ENCODE measurements at regions not wholly inside any gene's neighbourhood (a gene's known extent, or its start where the extent isn't known, plus 50 kb on each side); places are given as distances from the start of the nearest gene placed in this dataset.

DNA sequence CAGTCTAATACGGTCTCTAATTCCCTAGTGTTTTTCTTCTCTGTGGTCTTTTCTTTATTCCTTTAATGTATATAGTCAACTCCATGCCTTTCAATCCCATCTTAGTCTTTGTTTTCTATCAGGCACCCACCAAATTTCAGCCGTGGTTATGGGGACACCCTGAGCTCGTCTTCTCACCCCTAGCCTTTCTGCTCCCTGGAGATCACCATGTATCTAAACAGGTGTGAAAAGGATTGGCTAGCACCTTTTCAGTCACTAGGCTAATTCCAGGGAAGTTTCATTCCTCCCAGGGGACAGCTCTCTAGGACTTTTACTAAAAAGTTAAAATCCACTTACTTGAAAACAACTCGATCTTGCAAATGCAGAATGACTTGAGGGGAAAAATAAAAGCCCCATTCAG, 291.3 kb downstream of the ETNK1 start:
- no peak for DNase-seq

- DNase-seq, result no peak
Observed at GRCh38 chr12:22916815-22917214, 291.8 kb downstream of the ETNK1 start.

DNA sequence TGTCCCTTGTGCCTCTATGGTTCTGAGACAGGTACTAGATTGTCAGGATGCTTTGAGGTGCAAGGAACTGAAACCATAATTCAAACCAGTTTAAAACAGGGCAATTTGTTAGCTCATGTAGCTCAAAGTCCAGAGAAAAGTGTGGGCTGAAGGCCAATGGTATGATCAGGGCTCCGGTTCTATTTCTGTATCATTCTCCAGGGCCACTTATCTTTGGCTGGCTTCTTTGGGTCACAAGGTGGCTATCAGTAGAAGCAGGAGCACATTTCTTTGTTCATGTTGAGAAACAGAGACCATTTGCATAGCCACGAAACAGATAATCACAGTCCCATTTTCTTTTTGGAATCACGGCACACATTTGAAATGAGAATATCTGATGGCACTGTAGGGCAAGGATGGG, 294.9 kb downstream of the ETNK1 start:
- DNase-seq, result no peak

DNA sequence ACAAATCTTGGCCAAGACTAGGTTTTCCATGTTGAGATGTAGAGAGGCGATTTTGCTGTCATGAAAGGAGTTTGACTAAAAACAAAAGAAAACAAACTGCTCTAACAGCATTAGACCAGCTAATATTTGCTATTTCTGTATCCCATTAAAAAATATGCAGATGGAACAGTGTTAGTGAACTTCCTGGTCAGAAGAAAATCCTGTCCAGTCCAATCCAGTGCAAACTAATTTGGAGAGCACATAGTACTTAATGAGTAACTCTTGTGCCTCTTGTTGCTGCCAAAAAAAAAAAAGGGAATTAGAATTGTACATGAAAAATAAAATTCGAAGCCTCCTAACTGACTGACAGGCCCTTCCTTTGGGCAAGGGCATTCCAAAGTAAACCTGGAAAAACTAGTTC, 298.8 kb downstream of the ETNK1 start:
- DNase-seq, result no peak

DNA sequence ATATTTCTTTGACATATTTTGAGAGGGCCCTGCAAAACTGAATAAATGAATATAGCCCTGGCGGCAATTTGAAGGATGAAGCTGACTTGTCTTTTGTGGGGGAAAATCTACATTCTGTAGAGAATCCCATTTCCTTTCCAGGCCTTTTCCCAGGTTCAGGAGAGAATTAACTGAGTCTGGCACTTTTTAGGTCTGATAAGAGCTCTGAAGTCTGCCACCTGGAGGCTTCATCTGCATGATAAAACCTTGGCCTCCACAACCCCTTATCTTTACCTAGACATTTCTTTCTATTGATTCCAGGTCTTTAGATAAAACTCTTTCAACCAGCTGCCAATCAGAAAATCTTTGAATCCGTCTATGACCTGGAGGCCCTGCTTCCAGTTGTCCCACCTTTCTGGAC, 299.4 kb downstream of the ETNK1 start:
- DNase-seq, result no peak

DNA sequence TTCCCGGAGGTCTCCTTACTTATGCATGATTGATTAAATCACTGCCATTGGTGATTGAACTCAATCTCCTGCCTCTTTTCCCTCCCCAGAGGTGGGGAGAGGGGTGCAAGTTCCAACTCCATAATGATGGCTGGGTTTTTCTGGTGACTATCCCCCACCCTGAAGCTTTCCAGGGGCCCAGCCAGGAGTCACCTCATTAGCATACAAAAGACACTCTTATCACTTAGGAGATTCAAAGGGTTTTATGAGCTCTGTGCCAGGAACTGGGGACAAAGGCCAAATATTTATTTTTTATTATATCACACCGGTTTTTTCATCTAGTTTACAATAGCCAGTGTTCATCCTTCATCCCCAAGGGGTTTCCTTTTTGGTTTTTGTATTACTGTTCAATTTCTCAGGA, 300.7 kb downstream of the ETNK1 start:
- DNase-seq, result no peak

GRCh38 chr12:22932431-22932830, 307.5 kb downstream of the ETNK1 start:
- DNase-seq, result no peak

DNA sequence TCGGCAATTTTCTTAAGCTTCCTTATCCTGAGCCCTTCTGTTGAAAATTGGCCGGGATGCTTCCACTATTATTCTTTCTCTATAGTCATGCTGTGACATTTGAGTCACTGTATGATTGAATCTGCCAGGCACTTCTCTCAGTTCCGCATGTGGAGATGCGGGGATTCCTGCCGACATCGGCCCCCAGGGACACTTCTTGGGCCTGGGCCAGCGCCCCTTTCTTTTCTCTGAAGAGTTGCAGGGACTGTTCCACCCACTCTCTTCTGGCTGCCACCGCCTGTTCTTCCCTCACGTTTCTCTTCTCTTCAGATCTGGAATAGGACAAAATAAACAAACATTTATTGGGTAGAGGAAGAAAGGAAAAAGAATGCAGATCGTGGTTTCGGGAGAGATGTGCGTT, 310.1 kb downstream of the ETNK1 start:
- no peak for DNase-seq

DNA sequence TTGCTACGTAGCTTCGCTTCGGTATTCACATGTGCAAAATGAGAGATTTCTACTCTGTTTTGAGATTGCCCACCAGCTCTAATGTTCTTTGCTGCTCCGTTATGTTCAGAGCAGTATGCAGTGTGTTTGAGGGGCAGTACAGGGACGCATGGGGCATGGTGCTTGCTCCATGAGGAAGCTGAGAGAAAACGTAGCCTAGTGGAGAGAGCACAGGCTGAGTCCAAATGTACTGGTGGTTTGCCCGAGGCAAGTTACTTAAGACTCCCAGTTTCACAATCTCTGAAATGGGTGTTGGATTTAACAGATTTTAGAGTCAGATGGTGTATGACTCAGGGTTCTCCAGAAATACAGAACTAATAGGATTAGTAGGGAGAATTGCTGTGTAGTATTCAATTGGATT, 310.5 kb downstream of the ETNK1 start:
- DNase-seq, result no peak

GRCh38 chr12:22938323-22938722, 313.4 kb downstream of the ETNK1 start:
- DNase-seq, result no peak

DNA sequence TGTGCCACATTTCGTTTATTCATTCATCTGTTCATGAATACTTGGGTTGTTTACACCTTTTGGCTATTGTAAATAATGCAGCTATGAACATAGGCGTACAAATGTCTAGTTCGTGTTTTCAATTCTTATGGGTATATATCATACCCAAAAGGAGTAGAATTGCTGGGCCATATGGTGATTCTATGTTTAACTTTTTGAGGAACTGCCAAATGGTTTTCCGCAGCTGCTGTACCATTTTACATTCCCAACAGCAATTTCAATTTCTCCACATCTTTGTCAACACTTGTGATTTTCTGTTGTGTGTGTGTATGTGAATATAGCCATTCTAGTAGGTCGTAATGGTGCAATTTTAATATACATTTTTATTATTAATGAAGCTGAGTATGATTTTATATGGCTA, 326.2 kb downstream of the ETNK1 start:
- no peak for DNase-seq

GRCh38 chr12:22956690-22957089, 331.7 kb downstream of the ETNK1 start:
- DNase-seq, result no peak

- DNase-seq, result no peak
Observed at GRCh38 chr12:22967171-22967570, 342.2 kb downstream of the ETNK1 start.

DNA sequence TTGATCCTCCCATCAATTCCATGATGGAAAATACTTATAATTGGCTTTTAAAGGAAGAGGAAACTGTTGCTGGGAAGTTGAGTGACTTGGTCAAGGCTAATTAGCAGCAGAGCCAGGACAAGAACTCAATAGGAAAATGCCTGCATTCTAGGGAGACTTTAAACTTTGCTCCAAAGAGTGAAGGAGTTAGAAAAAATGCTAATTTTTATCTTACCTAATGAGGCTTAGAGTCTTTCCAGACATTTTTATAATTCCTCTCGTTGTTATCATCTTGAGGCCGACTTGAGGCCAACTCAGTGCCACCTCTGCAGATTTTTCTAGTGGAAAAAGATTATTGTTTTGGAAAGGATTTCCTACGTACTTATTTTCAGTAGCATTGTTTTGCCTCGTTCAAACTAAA, 344.6 kb downstream of the ETNK1 start:
- DNase-seq, result no peak

DNA sequence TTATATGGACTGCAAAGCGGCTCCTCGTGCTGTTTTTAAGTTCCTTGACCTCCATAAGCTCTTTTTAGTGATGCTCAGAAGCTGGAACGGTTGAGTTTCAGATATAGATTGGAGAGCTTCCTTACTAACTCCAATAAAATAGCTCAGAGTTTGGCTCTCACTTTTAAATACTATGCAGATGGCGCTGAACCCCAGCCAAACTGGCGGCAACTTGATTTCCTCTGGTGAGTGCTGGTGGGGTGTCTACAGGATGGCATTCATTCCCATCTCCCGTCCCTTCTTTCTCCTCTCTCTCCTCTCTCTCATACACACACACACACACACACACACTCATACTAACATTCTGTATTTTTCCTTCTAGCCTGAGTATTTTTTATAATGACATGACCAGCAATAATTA, 346.3 kb downstream of the ETNK1 start:
- DNase-seq, result no peak

DNA sequence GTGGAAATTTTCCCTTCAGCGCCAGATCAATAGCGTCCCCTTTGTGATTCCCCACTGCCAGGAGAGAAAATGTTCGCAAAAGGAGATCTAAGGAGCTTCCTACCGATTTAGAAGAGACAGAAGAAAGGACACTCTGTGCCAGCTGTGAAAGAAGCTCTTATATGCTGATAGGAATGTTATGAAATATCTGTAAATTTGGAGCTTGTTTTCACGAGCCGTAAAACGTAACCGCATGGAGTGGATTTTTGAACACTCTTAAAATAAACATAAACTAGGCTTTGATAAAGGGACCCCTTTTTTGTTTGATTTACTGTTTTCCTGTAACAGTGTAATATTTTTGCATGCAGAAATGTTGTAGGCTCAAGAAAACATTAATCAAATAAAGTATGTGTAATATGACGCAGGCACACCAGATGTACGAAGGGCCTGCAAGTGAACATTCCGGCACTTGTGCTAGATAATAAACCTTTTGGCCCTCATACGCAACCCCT, 346.8 kb downstream of the ETNK1 start:
- no peak for DNase-seq

- no peak for DNase-seq
Observed at GRCh38 chr12:22974865-22975264, 349.9 kb downstream of the ETNK1 start.

- DNase-seq, result no peak
Observed at GRCh38 chr12:22978962-22979361, 354.0 kb downstream of the ETNK1 start.

DNA sequence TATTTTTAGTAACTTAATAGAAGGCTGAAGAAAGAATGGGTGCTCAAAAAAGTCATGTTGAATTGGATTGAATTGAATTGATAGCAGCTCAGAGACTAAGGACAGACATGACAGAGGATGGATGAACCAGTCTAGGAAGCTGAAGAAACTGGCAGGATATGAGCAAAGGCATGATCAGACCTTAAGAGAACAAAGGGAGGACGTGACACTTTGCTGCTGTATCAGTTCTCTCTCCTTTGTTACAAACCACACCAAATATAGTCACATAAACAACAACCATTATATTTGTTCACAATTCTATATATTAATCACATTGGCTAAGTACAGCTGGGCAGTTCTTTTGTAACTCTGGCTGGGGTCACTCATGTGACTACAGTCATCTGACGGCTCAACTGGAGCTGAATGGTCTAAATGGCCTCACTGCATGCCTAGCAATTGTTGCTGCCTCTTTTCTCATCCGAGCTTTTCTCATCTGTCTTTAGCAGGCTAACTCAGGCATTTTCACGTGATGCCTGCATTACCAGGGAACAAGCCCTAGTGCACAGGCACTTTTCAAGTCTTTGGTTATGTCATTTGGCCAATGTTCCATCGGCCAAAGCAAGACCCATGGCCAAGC, 355.0 kb downstream of the ETNK1 start:
- DNase-seq, result no peak

DNA sequence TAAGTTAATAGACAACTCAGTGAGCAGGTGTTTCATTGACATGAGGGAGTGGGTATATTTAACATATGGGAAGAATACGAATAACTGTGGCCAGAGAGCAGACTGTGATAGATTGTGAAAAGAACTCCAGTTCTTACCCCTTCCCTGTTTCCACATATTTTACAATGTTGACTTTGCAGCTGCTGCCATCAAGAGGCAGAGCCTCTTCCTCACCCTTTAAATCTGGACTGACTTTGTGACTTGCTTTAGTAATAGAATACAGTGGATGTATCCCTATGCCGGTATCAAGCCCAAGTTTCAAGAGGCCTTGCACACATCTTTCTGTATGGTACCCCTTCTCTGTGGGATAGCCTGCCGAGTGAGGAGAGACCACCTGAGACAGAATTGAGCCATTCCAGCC, 356.7 kb downstream of the ETNK1 start:
- DNase-seq, result no peak

- DNase-seq, result no peak
Observed at GRCh38 chr12:22982635-22983034, 357.7 kb downstream of the ETNK1 start.

DNA sequence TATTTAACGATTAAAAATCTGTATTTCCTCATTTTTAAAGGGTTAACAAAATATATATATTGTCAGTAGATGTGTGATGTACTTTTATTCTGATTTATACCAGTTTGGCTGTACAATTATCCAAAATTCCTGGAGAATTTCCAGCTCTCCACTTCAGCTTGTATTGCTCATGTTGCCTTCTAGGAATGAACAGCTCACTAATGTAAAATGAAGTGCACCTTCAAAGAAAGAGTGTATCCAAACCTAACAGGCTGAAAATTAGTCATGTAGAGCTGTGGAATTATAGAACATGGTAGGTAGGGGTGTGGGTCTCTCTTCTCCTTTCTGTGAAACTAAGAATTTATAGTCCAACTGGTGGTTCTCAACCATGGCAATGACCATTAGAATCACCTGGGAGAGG, 362.0 kb downstream of the ETNK1 start:
- DNase-seq, result no peak

GRCh38 chr12:22990501-22990900, 365.5 kb downstream of the ETNK1 start:
- no peak for DNase-seq

DNA sequence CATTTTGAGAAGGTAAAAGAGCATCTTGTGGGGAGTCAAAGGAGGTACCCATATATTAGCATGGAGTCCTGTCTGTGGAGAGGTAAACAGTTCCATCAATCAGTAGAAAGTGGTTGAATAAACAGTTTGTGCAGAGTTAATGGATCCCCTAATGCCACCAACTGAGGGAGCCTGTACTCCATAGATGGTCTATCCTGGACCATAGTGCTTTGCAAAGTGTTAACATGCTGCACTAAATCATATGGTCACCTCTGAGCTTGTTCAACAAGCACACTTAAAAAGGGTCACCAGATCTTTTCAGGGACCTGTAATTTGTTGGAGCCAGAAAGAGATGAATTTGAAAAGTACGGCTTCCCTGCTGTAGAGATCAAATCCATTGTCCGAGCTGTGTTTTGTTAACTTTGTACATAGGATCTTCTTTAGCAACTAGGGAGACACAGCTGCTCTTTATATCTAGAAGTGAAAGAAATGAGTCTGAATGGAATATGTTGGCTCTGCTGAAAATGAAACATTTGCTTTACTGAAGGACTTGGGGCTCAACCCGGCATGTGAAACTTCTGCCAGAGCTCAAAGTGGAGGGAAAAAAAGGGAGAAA, 366.4 kb downstream of the ETNK1 start:
- DNase-seq, result no peak

DNA sequence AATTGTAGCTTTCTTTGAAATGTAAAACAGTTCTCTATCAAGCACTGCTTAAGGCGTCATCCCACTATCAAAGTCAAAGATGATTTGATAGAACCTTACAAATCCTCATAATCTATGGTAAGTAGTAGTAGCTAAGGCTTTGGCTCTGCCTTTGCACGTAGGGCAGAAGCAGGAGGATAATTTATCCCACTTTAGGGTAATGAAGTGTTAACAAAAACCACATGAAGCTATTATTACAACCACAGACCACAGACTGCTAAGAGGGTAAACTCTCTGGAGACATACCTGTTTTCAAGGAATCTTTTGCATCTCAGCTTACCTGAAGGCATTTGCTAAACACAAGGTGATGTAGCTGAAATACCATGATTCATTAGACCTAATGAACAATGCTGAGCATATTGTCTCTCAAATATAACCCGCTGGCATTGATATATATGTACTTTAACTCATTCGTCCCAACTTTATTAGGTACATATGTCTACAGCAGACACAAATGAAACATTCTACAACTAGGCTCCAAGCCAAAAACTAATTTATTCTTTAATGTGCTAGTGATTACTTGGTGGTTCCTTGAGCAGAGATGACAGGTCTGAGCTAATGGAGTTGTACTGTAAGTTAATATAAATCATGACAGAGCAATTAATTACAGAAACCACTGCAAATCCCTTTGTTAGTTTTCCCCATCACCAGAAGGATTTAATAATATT, 368.8 kb downstream of the ETNK1 start:
- no peak for DNase-seq
